ENCODE measurements at regions not wholly inside any gene's neighbourhood (a gene's known extent, or its start where the extent isn't known, plus 50 kb on each side); places are given as distances from the start of the nearest gene placed in this dataset.

DNA sequence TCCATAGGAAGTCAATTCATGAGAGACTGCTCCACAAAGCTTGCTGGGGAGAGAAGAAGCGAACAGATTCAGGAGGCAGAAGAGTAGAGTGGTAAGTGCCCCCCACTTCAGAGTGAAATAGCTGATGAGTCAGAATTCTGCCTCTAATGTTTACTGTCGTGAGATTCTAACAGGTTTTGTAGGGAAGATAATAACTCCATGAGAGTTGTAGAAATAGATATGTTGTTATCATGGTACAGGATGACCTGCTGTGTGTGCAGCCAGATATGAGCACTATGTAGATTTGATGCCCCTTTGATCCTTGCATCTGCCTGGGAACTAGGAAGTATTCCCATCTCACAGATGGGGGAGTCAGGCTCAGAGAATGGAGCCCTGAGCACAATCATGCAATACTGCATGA lies 502.4 kb upstream of the CDH11 start:
- no peak for DNase-seq (ENCODE audit: low read depth)
- H3K4me3 ChIP-seq (ENCODE audit: low read depth, low read length) = no peak overlapping the region

DNA sequence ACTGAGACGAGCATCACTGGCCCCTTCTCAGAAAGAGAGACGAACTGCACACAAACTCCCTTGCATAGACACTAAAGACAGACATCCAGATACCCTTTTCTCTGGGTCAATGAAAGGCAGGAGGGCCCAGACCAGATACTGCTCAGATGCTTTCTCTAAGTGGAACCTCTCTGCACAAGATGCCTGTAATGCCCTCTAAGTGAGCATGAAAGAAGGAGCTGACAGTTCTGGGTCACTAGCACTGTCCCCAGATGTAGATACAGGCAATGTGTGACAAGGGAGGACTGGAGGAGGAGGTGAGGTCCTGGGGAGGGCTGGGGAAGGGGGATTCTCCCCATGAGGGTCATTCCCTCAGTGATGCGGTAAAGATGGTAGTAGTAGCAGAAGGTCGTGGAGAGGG lies 501.0 kb upstream of the CDH11 start:
- DNase-seq (ENCODE audit: low read depth) = no peak
- H3K4me3 ChIP-seq (ENCODE audit: low read depth, low read length) = no peak overlapping the region

DNA sequence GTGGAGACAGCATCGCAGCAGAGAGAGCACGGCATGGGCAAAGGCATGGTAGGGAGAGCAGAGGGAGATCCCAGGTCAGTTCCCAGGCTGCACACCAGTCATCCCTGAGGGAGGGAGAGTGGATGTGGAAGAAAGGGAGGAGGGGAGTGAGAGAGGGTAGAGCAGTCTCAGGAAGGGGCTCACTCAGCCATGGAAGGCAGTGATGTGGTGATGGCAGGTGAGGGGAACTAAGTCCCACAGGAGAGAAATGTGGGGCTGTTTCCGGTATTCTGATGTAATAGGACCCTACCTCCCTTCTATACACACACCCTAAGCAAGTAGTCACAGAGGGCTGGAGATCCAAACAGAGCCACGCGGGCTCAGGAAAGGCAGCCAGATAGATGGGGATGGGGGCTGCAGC lies 500.3 kb upstream of the CDH11 start:
- no peak overlapping the region for H3K4me3 ChIP-seq (ENCODE audit: low read depth, low read length)

DNA sequence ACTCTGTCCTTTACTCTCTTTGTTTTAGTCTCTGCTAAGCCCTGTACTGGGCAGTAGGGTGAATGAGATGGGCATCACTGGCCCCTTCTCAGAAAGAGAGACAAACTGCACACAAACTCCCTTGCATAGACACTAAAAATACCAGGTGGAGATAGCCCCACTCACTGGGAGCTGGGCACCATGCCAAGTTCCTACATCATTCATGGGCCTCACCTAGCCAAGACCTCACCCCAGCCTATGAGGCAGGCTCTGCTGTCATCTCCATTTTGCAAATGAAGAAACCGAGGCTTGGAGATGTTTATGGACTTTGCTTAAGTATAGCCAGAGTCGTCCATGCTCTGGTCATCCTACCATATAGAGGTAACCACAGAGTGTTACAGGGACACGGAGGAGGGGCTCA lies 499.8 kb upstream of the CDH11 start:
- DNase-seq (ENCODE audit: low read depth) = no peak
- no peak overlapping the region for H3K4me3 ChIP-seq (ENCODE audit: low read depth, low read length)

More for the DNA sequence above, 500.3 kb upstream of the CDH11 start:
- DNase-seq (ENCODE audit: low read depth) = no peak

DNA sequence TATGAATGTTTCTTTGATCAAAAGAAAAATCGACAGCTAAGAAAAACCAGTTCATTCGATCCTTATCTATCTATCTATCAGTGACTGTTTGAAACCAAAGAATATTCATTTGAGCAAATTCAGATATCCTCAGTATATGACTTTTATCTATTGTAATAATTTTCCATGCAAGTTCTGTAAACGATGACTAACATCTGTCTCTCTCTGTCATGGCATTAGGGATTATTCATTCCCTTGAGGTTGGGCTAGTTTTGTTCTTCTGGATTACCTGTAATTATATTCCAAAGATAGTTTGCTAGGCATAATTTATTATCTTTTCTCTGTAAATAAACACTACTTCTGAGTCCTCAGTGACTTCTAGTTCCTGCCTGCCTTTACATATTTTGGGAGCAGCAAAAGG lies 497.7 kb upstream of the CDH11 start:
- no peak overlapping the region for H3K4me3 ChIP-seq (ENCODE audit: low read depth, low read length)
- no peak for DNase-seq (ENCODE audit: low read depth)

DNA sequence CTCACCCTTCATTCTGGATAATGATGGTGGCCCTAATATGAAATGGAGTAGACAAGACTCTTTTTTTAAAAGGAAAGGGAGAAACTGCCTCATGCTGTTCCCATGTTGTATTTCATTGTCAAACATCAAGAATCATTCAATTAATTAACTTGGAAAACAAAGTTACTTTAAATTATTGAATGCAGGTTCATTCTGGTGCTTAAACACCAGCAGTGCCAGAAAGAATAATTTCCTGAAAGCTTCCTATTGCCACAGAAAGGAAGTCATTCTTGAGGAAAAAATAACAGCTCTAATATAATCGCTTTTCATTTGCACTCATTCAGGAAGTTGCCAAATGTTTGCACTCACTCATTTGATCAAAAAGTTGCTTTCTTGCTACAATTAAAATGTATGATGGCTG lies 497.1 kb upstream of the CDH11 start:
- no peak for DNase-seq (ENCODE audit: low read depth)

DNA sequence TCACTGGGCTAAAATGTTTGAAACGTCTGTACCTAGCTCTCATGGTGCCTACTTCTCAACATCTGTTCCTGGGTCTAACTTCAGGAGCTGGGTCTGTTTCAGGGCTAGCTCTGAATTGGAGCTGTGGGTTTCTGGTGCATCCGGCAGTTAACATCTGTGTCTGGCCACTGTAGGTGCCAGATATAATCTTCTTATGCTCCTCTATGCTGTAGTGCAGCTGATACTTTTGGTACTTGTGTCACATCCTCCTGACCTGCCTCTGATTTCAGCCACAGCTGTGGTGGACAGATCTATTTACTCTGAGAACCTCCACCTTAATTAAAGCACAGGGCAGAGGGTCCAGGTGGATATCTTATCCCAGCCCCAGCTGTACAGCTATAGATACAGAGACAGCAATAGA lies 496.5 kb upstream of the CDH11 start:
- no peak for DNase-seq (ENCODE audit: low read depth)
- no peak overlapping the region for H3K4me3 ChIP-seq (ENCODE audit: low read depth, low read length)

More for the DNA sequence above, 497.1 kb upstream of the CDH11 start:
- no peak overlapping the region for H3K4me3 ChIP-seq (ENCODE audit: low read depth, low read length)

DNA sequence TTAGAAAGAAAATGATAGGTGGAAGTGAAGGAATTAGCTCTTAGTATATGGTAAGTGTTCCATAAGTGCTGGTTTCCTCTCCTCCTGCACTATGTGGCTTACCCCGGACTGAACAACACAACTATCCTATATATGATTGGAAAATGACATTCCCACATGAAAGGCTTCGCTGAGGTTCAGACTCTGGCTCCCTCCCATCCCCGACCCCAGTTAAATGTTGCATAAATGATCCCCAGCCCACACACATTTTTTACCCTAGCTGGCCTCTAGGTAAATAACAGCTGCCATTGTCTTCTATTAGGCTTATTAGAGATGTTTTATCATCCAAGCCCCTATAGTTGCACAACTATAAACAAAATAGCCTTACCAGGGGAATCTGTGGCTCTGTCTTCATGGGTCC lies 495.6 kb upstream of the CDH11 start:
- DNase-seq (ENCODE audit: low read depth) = no peak
- H3K4me3 ChIP-seq (ENCODE audit: low read depth, low read length) = no peak overlapping the region

DNA sequence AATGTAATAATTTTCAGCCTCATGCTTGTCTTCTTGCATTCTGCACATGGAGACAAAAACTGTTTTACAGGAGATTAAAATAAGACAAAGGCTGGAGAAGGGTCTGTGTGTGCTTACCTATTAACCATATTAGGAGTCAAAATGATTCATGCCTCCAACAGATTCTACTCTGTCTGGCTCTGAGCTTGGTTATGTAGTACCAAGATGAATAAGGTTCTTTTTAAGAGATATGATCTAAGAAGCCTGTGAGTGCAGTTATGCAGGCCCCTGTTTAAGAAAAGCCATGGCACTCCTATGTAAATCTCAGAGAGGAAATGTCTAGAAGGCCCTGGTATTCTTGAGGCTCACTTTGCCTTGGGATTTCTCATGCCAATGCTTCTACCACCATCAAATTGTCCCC lies 486.6 kb upstream of the CDH11 start:
- no peak overlapping the region for H3K4me3 ChIP-seq (ENCODE audit: low read depth, low read length)
- DNase-seq (ENCODE audit: low read depth) = no peak

DNA sequence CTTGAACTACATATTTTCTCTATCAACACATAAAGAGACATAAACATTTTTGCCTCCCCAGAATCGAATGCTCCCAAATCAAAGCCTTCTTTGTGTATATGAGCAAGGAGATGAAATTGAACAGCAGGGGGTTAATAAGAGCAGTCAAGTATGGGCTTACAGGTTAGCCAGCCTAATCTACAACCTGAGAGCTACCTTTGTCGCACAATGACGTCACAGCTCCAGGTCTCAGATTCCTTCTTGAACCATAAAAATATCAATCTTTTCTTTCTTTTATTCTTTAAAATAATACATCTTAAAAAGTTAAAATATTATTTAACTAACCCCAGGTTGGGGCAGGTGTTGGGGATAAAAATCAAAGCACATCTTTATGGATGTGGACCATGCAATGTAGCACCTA lies 482.9 kb upstream of the CDH11 start:
- no peak for DNase-seq (ENCODE audit: low read depth)
- no peak overlapping the region for H3K4me3 ChIP-seq (ENCODE audit: low read depth, low read length)

DNA sequence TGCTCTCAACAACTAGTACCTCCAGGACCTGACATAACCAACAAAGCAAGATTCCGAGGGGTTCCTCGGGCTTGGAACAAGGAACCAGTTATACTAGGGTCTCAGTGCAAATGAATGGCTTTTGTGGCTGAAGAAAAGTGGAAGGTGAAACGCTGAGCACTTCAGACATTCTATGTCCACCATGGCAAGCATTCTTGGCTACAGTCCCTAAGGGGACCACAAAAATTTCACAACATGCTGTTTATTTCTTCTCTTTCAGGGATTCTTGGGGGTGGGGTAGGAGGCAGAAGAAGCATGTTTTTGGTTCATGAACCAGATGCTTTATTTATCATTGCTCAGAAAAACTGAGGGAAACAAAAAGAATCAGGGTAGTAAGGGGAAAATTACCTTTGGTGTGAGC lies 479.9 kb upstream of the CDH11 start:
- H3K4me3 ChIP-seq (ENCODE audit: low read depth, low read length) = no peak overlapping the region
- no peak for DNase-seq (ENCODE audit: low read depth)

DNA sequence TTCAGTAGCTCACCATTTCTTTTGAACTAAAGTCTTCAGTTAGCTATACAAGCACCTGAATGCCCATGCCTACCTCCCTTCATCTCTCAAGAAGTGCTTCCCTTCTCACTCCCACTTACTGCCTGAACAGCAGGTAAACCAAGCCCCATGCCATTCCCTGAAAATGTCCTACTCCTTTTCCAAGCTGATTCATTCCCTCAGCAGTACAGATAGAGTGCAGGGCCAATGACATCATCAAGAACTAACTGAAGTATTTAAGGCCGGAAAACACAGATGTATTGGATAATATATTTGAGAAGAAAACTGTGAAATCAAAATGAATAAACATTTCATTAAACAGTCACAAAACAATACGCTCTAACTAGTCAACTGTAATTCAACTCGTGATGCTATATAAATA lies 478.8 kb upstream of the CDH11 start:
- no peak for DNase-seq (ENCODE audit: low read depth)
- no peak overlapping the region for H3K4me3 ChIP-seq (ENCODE audit: low read depth, low read length)

DNA sequence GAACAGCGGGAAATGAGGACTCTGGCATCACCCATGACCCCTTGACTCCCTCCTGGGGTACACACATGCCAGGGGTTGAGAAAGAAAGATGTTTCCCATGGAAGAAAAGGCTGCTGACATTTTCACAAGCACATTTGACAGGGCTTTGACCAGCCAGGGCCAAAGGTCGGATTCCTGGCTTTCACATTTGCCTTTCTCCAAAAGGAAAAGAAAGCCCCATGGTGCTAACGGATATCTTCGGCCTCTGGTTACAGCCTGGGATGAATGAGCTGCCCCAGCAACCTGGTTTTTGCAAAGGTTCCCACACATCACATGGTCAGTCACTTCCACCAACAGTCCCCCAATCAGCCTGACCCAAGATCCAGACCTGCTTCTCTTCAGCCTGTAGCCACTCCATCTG lies 478.2 kb upstream of the CDH11 start:
- DNase-seq (ENCODE audit: low read depth) = no peak
- H3K4me3 ChIP-seq (ENCODE audit: low read depth, low read length) = no peak overlapping the region

DNA sequence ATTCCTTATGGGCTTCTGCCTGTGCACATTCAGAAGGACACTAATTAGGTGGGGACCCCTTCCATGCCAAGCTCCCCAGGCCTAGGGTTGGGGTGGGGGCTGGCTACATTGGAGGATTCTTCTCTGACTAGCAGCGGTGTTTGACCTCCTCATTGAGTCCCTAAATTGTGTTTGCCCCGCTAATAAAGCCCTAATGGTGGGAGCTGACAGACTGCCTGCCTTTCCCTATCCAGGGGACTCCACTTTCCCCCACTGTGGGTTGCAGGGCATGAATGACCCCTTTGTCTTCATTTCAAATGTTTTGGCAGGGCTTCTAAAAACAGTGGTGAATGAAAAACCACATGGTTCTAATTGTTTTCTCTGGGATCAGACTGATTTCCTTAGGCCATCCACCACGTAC lies 476.8 kb upstream of the CDH11 start:
- no peak for DNase-seq (ENCODE audit: low read depth)
- H3K4me3 ChIP-seq (ENCODE audit: low read depth, low read length) = no peak overlapping the region

DNA sequence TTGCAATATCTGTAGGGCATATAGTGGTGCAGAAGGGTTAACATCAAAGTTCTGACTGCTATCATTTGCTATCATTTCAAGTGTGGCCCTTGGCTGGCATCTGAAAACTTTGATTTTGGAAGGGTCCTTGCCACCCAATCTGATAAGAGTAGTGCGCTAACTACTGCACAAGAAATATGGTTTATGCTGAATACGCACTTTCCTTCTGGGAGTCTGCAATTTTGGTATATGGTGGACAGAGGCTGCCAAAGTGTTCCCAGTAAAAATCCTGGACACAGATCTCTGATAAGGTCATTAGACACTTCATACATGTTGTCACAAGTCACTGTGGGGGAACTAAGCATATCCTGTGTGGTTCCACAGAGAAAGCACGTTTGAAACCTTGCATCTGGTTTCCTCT lies 461.6 kb upstream of the CDH11 start:
- no peak for DNase-seq (ENCODE audit: low read depth)
- H3K4me3 ChIP-seq (ENCODE audit: low read depth, low read length) = no peak overlapping the region

DNA sequence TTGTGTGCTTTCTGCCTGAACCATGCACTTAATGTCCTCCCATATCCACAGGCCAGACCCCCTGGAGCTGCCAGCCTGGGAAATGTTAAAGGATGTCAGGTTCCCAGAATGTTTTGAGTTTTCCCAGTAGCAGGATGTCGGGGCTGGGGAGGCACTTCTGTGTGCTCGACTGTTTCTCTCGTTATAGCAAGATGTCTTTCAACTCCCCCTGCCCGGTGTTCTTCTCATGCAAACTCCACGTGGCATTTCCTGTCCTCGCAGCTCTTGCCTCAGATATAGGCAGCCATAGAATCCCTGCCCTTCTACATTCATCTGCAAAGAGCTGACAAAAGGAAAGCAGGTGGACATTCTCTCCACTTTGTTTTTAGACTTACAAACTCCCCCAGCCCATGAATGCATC lies 457.2 kb upstream of the CDH11 start:
- no peak for DNase-seq (ENCODE audit: low read depth)
- H3K4me3 ChIP-seq (ENCODE audit: low read depth, low read length) = no peak overlapping the region

DNA sequence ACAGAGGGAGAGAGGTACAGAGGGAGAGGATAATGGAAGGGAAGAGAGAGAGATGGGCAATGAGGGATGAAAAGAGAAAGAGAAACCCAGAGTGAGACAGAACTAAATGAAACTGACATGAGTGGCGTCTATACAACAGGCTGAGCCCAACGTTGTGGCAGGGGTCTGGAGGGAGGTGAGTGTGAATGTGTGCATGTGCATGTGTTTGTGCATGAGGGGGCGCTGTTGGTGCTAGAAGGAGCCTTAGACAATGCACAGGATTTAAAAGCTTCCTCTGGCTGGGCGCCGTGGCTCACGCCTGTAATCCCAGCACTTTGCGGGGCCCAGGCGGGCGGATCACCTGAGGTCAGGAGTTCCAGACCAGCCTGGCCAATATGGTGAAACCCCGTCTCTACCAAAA lies 454.8 kb upstream of the CDH11 start:
- no peak overlapping the region for H3K4me3 ChIP-seq (ENCODE audit: low read depth, low read length)
- no peak for DNase-seq (ENCODE audit: low read depth)

DNA sequence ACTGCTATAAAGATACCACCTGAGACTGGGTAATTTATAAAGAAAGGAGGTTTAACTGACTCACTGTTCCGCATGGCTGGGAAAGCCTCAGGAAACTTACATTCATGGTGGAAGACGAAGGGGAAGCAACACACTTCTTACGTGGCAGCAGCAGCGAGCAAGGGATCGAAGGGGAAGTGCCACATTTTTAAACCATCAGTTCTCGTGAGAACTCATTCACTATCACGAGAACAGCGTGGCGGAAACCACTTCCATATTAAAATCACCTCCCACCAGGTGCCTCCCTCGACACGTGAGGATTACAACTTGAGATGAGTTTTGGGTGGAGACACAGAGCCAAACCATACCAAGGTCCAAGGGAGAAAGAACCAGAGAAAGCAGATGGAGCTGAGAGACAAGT lies 454.3 kb upstream of the CDH11 start:
- DNase-seq (ENCODE audit: low read depth) = no peak
- H3K4me3 ChIP-seq (ENCODE audit: low read depth, low read length) = no peak overlapping the region

DNA sequence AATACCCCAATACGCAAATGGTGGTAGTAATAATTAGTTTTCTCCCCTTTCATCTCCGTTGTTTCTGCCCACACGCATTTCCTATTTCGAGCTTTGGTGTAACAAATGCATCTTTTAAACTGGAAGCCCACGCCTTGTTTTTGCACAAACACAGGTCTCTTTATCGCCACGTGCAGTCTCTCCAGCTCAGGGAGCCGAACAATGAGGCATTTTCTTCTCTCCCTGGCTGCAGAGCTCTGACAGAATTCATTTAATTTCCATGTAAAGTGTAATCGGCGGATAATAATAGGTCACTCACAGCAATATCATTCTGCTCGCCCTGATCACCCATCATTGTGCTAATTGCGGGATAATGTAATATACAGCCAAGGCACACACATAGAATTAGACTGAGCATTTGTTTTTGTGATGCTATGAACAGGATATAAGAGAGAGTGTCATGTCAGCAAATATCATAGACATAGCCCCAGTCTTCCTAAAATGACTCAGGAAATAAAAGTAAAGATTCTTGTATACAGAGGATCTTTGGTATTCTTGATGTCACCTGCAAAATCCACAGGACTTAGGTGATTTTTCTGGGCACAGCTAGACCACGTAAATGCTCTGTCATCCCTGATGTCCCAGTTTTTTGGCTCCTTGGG lies 452.6 kb upstream of the CDH11 start:
- H3K4me3 ChIP-seq (ENCODE audit: low read depth, low read length) = no peak overlapping the region
- no peak for DNase-seq (ENCODE audit: low read depth)

DNA sequence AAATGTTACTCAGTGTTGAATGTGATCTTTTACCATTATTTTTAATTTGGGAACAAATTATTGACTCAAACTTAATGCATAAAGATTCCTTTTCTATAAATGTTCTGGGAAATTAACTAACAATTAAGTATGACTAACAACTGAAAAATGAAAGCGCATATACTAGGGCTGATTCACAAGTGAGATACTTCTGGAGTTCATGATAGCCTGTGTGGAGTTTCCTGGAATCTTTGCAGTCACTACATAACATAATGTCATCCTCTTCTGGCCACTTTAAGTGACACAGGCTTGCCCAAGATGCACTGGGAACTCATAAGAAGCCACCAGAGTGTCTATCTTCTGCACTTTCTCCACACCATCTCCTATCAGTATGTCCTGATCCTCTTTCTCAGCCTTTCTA lies 450.3 kb upstream of the CDH11 start:
- DNase-seq (ENCODE audit: low read depth) = peak; percentile 49

DNA sequence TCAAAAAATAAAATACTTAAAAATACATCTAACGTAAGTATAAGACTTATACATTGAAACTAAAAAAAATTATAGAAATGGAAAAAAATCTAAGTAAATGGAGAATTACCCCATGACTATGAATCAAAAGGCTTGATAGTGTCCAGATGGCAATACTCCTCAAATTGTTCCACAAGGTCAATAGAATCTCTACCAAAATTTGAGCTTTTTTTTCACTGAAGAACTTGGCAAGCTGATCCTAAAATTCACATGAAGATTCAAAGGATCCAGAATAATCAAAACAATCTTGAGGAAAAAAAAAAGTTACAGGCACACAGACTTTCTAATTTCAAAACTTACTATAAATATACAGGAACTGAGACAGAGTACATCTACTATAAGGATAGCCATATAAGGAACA lies 448.4 kb upstream of the CDH11 start:
- H3K4me3 ChIP-seq (ENCODE audit: low read depth, low read length) = no peak overlapping the region
- DNase-seq (ENCODE audit: low read depth) = no peak

More for the DNA sequence above, 450.3 kb upstream of the CDH11 start:
- H3K4me3 ChIP-seq (ENCODE audit: low read depth, low read length) = no peak overlapping the region

DNA sequence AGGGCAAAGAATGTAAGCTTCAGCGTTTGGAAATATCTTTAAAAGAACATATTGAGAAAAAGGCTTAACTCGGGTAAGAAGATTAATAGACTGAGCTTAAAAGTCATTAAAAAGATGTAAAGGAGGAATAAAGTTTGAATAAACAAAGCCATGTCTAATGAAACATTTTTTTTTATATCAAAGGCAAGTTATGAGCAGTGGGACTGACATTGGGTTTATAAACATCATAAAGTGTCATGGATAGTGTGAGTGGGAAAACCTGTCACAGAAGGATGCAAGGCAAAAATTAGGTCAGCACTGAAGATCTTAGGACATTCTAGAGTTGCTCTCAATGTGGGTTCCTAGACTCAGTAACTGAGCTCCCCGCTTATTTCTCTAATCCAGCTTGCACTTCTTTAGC lies 438.0 kb upstream of the CDH11 start:
- no peak for DNase-seq (ENCODE audit: low read depth)
- H3K4me3 ChIP-seq (ENCODE audit: low read depth, low read length) = no peak overlapping the region
